Esophagus mucosa (tissue), 1 donor: ENCODE measurements at regions not wholly inside any gene's neighbourhood (a gene's known extent, or its start where the extent isn't known, plus 50 kb on each side); places are given as distances from the start of the nearest gene placed in this dataset.
"Not testable (repeated sequence)": the region's sequence is repeated elsewhere in the genome, so short reads cannot be mapped to it uniquely, and the experiment has no call there.

Experiments
- ATAC-seq: fragments of 200-7000 bp; cut with Tn5 transposase; one replicate; pipeline ENCODE4 v1.9.1; 2020
- donor health status: DM: yes; HTN: yes; CAD: no.

DNA sequence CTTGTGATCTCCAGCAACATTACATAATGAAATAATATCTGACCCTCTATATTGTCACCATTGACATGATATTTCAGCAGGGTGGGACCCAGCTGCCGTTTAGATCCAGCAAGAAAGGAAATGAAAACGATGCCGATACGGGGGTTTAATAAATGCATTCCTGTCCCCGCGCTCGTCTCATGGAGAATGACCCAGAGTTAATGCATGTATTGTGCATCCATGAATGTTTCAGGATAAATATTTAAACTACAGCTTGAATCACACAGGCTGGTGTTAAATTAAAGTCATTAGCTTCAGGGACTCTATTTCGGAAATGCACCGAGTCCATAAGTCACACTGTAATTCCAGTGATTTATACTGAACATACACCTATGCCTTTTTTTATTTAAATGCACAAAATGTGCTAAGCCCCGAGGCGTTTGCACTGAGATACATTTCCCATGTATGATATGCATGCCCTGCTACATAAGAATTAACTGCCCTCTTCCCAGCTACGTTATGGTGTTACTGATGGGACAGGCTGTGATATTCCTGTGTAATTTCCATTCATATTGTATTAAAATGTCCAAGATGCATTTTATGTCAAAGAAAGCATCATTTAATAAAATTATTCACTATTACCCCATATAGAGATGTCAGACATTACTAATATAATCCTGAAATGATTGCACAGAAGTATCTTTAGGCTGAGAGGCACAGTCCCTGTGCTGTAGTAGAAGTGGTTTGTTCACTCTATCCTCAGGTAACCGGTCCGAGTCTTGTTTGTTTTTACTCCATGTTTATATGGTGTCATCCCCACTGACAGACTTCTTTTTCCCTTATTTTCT is 109.3 kb upstream of the ZNF516 start:
- peak; percentile 23 for ATAC-seq

- no peak for ATAC-seq
Observed at GRCh38 chr18:76602191-76602590, 107.1 kb upstream of the ZNF516 start.

GRCh38 chr18:76600076-76600475 is 105.0 kb upstream of the ZNF516 start:
- ATAC-seq: not testable (repeated sequence)

GRCh38 chr18:76594966-76595365 is 99.9 kb upstream of the ZNF516 start:
- no peak for ATAC-seq

DNA sequence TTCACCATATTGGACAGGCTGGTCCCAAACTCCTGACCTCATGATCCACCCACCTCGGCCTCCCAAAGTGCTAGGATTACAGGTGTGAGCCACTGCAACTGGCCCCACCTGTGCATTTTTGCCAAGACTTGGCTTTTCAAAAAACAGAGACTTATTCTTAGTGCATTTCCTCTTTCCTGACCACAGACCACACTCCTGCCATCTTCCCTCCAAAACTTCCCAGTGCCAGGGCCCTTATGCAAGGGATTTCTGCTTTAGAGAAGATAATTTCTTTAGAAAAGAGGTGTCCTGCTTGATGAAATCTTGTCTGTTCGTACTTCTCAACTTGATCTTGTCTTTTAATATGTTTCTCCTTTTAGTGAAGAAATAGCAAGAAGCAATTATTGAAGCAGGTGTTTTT is 98.8 kb upstream of the ZNF516 start:
- ATAC-seq: no peak

DNA sequence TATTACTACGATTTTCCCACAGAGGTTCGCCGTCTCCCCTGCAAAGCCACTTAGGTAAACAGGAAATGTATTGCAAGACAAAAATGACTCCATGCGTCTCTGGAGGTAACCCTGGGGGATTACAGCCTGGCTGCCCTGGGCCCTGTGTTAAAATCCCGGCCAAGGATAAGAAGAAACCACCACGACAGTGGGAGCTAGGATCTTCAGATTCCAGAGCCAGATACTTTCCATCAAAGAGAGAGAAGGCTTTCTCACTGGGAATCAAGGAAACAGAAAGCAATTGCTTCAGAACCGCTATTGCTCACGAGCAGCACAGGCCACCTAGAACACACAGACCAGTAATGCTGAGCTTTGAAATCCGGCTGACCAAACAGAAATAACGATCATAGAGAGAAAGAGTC is 97.9 kb upstream of the ZNF516 start:
- no peak for ATAC-seq

DNA sequence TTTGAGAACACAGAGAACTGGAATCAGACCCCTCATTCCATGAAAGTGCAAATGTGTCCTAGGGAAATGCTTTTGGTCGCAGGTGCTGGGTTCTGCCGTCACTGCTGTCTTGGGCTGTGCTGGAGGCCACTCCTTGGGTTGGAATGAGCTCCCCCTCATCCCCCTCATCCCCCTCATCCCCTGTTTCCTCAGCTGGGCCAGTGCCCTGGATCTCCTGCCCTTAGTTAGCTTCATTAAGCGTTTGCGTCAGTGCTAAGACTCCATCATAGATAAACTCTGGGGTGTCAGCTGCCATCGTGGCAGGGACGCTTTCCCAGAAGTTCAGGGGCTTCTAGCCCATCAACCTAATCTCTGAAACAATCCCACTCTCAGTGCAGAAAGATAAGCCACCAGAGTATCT is 97.1 kb upstream of the ZNF516 start:
- no peak for ATAC-seq

DNA sequence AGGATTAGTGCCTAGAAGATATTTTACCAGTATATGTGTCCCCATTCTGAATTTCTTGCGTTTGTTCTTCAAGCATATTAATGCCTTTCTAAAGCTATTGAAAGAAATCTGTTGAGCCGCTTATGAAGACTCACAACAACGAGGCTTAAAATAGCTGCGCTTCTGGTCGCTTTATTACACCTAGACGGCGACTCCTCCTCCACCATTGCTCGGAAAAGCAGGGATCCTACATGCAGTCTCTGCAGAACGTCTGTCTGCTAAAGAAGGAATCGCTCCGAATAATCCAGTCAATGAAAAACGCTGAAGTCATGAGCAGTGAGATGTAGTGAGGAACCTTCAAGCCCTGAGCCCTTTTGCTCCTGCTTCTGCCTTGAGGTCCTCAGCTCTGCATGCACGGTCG is 94.8 kb upstream of the ZNF516 start:
- no peak for ATAC-seq

DNA sequence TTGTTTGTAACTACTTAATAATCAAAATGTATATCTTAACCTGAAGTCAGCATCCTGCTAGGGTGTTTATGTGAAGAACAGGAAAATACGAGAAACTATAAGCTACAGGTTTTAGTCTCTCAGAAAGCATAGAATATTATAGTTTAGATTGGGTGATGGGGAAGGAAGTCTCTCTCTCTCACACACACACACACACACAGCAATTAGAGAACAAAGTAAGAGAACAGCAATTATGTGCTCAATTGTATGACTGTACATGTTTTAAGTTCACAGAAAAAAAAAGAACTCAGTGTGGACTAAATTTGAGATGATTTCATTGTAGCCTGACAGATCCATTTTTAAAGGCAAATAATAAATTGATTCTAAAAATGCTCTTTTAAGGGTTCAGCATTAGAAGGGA is 94.3 kb upstream of the ZNF516 start:
- ATAC-seq: no peak

DNA sequence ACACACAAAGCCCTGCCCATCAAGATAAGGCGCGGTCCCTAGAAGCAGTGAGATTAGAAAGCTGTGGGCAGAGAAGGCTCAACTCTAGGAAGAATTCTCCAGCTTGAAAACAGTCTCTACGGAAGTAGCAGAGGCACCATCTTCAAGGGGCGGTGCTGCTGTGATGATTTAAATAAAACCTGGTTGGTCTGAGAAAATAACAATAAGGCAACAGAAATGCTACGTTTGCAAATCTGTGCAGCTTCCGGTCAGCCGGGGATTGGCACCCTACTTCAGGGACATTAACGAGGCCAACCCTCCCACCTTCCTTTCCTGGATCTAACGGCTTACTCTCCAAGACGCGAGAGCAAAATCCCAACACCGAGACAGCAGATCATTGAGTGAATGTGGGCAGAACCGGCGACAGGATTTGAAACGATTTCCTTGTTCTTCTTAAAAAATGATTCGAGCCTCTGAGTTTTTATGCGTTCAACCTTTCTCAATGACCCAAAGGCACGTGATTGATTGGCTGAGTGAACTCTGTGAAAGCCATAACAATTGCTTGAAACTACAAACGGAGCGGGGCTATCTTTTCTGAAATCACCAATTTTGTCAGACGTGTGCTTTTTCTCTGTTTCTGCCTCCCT is 93.7 kb upstream of the ZNF516 start:
- ATAC-seq: no peak

GRCh38 chr18:76587879-76588271 is 92.8 kb upstream of the ZNF516 start:
- ATAC-seq: no peak

DNA sequence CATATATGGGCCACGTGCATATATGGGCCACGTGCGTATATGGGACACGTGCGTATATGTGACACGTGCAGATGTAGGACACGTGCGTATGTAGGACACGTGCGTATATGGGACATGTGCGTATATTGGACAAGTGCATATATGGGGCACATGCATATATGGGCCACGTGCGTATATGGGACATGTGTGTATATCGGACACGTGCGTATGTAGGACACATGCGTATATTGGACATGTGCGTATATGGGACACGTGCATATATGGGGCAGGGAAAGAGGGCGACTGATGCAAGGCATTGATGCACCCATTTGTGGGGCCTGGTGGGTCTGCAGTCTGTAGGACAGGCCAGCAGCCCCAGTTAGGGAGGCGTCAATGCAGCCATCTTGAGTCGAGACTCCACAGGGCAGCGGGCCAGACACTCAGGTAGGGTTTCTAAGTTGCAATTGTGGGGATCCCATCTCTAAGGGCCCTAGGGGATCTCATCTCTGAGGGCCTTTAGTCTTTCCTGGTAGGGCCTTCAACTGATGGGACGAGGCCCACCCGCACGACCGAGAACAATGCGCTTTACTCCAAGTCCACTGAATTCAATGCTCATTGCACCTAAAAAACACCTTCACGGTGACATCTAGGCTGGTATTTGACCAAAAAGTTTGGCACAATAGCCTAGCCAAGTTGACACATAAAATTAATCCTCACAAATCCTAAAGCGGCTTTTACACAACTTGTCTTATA is 92.3 kb upstream of the ZNF516 start:
- ATAC-seq: no peak

DNA sequence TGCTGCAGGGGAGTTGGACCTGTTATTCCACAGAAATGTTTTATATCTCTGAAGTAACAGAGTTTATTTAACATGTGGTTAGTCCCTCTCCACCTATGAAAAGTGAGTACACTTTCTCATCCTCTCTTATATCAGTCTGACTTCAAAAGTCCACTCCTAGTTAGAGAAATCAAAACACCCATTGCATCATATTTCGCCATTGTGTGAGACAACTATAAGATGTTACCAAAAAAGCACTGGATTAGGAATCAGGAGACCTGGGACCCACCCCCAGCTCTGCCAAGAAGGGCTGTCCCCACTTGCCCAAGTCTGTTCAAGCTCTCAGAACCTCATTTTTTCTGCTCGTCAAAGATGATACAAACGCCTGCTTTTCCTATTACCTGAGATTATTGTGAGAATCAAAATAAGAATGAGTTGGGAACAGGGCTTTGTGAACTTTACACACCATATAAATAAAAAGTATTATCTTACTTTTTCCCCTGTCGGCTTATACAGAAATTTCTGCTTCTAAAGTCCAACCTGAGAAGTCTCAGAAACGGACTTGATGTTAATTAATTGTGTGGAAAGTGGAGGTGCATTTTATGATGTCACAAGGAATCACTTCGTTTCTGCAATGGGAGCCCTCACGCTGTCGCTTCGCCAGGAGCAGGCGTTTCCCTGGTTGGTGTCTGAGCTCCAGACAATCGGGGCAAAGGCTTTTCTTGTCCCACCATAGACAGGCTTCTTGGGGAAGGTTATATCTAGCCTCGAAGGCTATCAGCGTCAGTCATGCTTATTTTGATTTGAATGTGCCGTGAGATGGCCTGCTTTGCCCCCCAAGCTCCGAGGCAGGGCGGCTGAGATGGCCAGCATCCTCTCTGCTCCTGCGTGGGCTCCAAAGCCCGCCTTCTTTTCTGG is 89.6 kb upstream of the ZNF516 start:
- ATAC-seq: no peak

GRCh38 chr18:76581261-76581660 is 86.2 kb upstream of the ZNF516 start:
- ATAC-seq: no peak

DNA sequence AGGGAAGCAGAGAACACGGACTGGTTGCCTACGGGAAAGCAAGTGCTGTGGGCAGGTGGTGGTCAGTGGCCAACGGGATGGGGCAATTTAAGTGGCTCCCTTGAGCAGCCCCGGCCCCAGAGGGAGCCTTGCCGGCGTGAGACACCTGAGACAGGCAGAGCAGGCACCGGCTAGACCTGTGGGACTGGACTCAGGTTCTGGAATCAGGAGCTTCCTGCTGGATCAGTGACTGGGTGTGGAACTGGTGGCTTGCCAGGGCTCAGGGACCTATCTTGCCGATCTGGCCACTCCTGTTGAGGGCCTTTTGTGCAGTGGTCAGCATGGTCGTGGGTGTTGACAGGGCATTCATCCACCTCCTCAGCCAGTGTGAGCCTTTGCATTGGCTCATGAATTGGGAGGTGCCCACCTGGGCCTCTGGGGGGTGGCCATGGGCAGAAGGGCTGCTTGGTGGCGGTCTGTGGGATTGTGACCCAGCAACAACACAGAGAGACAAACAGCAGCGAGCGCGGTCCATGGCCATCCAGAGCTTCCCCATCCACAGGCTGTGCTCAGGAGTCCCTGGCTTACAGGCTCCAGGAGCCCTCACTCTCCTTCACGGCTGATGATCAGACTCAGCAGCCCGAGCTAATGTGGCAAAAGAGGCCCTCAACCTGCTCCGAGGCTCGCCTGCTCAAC is 85.4 kb upstream of the ZNF516 start:
- peak; percentile 88 for ATAC-seq

DNA sequence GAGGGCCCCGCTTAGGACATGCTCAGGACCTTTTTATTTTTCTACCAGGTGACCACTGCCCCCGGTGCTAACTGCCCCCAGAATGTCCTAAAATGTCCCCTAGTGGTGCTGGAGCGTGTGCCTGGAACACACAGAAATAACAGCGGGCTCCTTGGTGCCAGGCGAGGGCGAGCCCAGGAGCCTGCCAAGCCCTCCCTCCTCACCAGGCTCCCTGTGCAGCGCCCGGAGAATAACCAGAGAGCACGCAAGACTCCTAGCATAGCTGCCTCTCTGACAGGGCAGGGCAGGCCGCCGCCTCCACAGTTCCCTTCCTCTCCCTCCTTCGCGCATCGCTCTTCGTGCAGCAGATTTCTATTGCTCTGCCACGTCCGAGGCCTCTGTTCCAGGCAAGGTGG is 84.3 kb upstream of the ZNF516 start:
- ATAC-seq: peak; percentile 8

DNA sequence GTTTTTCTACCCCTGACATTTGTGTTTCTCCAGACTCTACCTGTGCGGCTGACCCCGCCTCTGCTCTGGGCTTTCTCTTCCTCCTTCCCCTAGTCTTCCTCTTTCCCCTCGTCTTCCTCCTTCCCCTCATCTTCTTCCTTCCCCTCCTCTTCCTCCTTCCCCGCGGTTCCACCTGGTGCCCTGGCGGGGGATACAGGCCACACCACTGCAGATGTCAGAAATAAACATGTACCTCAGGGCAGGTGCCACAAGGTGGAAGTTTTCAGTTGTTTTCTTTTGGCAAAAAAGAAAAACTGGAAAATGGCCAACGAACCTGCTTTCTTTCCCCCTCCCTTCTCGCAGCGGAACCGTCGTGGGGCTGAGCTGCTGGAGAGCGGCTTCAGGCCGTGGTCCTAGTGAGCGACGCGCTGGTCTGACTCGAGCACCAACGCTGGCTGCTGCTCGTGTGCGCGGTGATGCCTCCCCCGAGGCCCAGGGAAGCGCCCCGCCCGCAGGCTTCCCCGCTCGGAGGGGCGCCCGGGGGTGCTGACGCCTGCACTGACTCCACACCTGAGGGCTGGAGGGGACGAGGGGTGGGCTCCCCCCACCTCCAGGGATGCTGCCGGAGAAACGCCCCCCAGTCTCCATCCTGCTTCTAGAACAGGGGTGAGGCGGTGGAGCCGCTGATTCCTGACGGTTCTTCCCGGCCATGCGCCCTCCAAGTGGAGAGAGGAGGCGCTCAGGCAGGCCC is 83.7 kb upstream of the ZNF516 start:
- no peak for ATAC-seq

GRCh38 chr18:76573325-76574025 is 78.4 kb upstream of the ZNF516 start:
- peak; percentile 79 for ATAC-seq

DNA sequence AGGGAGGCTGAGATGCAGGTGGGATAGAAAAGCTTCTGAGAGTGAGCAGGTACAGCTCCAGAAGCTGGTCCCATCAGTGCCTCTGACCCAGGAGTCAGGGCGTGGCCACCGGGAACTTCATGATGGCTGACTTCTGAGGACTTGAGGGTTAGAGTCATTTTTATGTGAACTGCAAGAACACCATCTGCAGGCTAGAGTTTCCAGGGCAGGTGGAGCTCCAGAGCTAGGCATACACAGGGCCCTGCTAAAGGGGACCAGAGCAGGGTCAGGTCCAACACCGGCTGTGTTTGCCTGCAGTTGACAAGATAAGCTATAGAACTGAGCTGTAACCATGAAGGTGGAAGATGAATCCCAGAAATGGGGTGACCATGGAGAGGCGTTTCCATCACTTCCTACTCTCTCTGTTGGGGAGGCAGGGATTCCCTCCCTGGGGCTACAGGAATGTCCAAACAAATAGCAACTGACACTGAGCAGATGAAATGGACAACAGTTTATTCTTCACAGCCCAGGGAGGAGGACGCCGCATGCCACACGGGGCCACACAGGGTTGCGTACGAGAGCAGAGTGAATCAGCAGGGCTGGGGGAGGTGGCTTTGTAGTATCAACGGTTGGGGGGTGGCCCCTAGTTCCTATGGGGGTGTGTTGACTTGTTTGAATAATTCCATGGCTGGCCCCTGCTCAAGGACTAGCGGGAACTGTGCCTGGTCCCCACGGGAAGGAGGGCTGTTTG is 77.6 kb upstream of the ZNF516 start:
- ATAC-seq: peak; percentile 24

DNA sequence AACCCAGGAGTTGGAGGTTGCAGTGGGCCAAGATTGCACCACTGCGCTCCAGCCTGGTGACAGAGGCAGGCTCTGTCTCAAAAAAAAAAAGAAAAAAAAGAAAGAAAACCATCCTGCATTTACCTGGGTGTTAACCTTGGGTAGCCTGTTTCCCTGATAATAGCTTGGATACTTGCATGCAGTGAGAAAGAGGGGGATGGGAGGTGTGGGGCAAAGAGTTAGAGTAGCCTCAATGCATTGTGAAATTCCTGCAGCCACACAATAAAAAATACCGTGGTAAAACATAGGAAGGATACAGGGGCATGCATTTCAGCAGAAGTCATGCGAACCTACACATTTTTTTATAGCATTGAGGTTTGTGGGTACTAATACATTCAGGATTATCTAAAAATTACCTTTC is 76.6 kb upstream of the ZNF516 start:
- ATAC-seq: no peak
